Cerebellar cortex (tissue), 1 donor: ENCODE measurements at regions not wholly inside any gene's neighbourhood (a gene's known extent, or its start where the extent isn't known, plus 50 kb on each side); places are given as distances from the start of the nearest gene placed in this dataset.

ENCODE experiments used
- DNase-seq: peaks from one replicate; pipeline ENCODE4 v3.0.0-alpha.2; 2015; ENCODE audit warnings: low spot score

DNA sequence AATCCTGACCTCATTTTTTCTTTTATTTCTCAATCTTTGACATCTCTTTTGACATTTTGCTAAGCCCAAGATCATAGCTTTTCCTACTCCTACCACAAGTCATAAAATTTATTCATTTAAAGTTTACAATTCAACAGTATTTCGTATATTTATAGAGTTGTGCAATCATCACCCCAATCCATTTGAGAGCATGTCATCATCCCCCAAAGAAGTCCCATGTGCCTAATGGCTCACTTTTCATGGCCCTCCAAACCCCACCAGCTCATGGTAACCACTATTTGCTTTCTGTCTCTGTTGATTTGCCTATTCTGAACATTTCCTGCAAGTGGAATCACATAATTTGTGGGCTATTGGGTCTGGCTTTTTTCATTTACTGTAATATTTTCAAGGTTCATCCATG is 52.5 kb upstream of the GLI3 start:
- DNase-seq = no peak
